OCI-LY7 (cell line): ENCODE measurements at regions not wholly inside any gene's neighbourhood (a gene's known extent, or its start where the extent isn't known, plus 50 kb on each side); places are given as distances from the start of the nearest gene placed in this dataset.

Experiments
- BruUV-seq: library from RNA; stranded (reverse); fragments of 400-500 nt; replicated peaks from 2 replicates; lab custom pipeline; 2021; lab: Mats Ljungman, UMichigan
- CTCF ChIA-PET: fragments of 300-600 bp; sonication (Branson Sonifier 250); formaldehyde crosslinking; loops from one replicate; lab custom pipeline; 2022; ENCODE audit warnings: antibody characterized with exemption; ENCODE audit not compliant: unreplicated experiment; lab: Charles Lee
- POLR2A ChIA-PET: fragments of 300-600 bp; sonication (Branson Sonifier 250); formaldehyde crosslinking; loops from one replicate; lab custom pipeline; 2022; ENCODE audit warnings: antibody characterized with exemption; lab: Charles Lee
- DNase-seq: peaks from one replicate; pipeline ENCODE4 v3.0.0-alpha.2; 2015; ENCODE audit warnings: low spot score
- H2AFZ ChIP-seq: fragments of 200-600 bp; sonication (generic), shearing (Covaris generic); 2 replicates; pipeline ENCODE4 v1.6.1; 2014; ENCODE audit warnings: mild to moderate bottlenecking, antibody characterized with exemption, low read length, moderate library complexity
- H3K27ac ChIP-seq: fragments of 200-600 bp; sonication (generic); 2 replicates; pipeline ENCODE4 v1.5.1; 2014; ENCODE audit warnings: mixed run types, low read depth, mild to moderate bottlenecking, moderate library complexity, low read length, inconsistent platforms; ENCODE audit not compliant: poor library complexity, severe bottlenecking
- H3K36me3 ChIP-seq: fragments of 200-600 bp; sonication (generic); 2 replicates; pipeline ENCODE4 v1.6.1; 2014; ENCODE audit warnings: mild to moderate bottlenecking, antibody characterized with exemption, low read length, moderate library complexity, mixed read lengths; ENCODE audit not compliant: insufficient read depth
- H3K4me1 ChIP-seq: fragments of 200-600 bp; sonication (generic); 2 replicates; pipeline ENCODE4 v1.5.1; 2014; ENCODE audit warnings: mild to moderate bottlenecking, low read length; ENCODE audit not compliant: insufficient read depth, poor library complexity, severe bottlenecking
- H3K4me2 ChIP-seq: fragments of 200-600 bp; sonication (generic); 2 replicates; pipeline ENCODE4 v1.6.1; 2014; ENCODE audit warnings: mild to moderate bottlenecking, low read length
- H3K4me3 ChIP-seq: fragments of 200-600 bp; sonication (generic); 2 replicates; pipeline ENCODE4 v1.5.1; 2014; ENCODE audit warnings: mild to moderate bottlenecking, low read depth, low read length; ENCODE audit not compliant: poor library complexity, severe bottlenecking
- H3K79me2 ChIP-seq: fragments of 200-600 bp; sonication (generic); 2 replicates; pipeline ENCODE4 v1.6.1; 2016; ENCODE audit warnings: low read depth, mild to moderate bottlenecking, low read length, moderate library complexity, mixed read lengths; ENCODE audit not compliant: insufficient read depth
- H3K9me2 ChIP-seq: fragments of 200-600 bp; sonication (generic); 2 replicates; pipeline ENCODE4 v1.6.1; 2016; ENCODE audit warnings: mild to moderate bottlenecking, low read length, mixed read lengths; ENCODE audit not compliant: insufficient read depth
- H3K9me3 ChIP-seq: fragments of 200-600 bp; sonication (generic); 2 replicates; pipeline ENCODE4 v1.6.1; 2014; ENCODE audit warnings: mild to moderate bottlenecking, mixed run types, low read length, mixed read lengths
- H4K20me1 ChIP-seq: fragments of 200-600 bp; sonication (generic); 2 replicates; pipeline ENCODE4 v1.6.1; 2014; ENCODE audit warnings: mild to moderate bottlenecking, antibody characterized with exemption, low read length, moderate library complexity, mixed read lengths; ENCODE audit not compliant: insufficient read depth
- EZH2phosphoT487 ChIP-seq: fragments of 200-600 bp; sonication (generic); IDR thresholded peaks from 2 replicates; pipeline ENCODE4 v1.6.1; 2018; ENCODE audit warnings: low read depth, borderline replicate concordance, mild to moderate bottlenecking, mixed run types, antibody characterized with exemption, low read length, moderate library complexity, mixed read lengths
- intact Hi-C: fragments of 100-400 bp; cut with micrococcal nuclease; formaldehyde crosslinking; loops from one replicate; pipeline ENCODE4 v1.10.0; 2022; ENCODE audit not compliant: unreplicated experiment
- TF ChIP-seq, protein P1 (sequence below): fragments of 200-600 bp; sonication (generic); conservative IDR thresholded peaks from 2 replicates; pipeline ENCODE4 v1.5.1; 2014; ENCODE audit warnings: mild to moderate bottlenecking, antibody characterized with exemption, low read length, moderate library complexity, mixed read lengths

DNA sequence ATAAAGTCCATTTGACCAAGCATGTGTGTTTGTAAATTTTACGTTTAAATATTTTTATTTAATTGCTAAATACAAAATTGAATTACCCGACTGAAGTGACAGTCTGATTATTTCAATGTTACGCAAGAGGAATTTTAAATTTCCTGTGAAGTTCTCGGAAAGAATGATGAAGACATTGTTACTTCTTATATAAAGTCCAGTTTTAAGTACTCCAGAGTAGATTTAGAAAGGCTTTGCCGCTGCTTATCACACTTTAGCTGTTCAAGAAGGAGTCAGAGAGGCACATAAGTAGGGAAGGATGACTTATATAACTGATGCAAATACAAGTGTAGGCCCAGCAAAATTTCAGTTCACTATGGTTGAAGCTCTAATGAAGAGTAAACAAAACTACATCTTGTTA lies 265.1 kb upstream of the CITED2 start:
- BruUV-seq, result no TSS peak
- TF ChIP-seq, protein P1, sequence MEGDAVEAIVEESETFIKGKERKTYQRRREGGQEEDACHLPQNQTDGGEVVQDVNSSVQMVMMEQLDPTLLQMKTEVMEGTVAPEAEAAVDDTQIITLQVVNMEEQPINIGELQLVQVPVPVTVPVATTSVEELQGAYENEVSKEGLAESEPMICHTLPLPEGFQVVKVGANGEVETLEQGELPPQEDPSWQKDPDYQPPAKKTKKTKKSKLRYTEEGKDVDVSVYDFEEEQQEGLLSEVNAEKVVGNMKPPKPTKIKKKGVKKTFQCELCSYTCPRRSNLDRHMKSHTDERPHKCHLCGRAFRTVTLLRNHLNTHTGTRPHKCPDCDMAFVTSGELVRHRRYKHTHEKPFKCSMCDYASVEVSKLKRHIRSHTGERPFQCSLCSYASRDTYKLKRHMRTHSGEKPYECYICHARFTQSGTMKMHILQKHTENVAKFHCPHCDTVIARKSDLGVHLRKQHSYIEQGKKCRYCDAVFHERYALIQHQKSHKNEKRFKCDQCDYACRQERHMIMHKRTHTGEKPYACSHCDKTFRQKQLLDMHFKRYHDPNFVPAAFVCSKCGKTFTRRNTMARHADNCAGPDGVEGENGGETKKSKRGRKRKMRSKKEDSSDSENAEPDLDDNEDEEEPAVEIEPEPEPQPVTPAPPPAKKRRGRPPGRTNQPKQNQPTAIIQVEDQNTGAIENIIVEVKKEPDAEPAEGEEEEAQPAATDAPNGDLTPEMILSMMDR, result no peak
- no peak for TF ChIP-seq EZH2phosphoT487
- Histone ChIP-seq H3K79me2 (no peaks in the 10 kb centered on the region), H3K4me2 (no peak overlapping the region), H3K36me3 (no peaks in the 10 kb centered on the region), H3K4me1 (no peaks in the 10 kb centered on the region), H4K20me1 (no peaks in the 10 kb centered on the region), H3K9me3 (no peaks in the 10 kb centered on the region), H2AFZ (no peak overlapping the region), H3K4me3 (no peak overlapping the region), H3K9me2 (no peaks in the 10 kb centered on the region), H3K27ac (no peak overlapping the region)
- ChIA-PET CTCF (no interaction called here), POLR2A (no interaction called here)
- DNase-seq, result no peak
- intact Hi-C loops, result no loop called here

GRCh38 chr6:139638179-139638941 lies 263.9 kb upstream of the CITED2 start:
- ChIA-PET POLR2A (interaction anchor here (0.6 to 0.7 kb wide), 2 partner anchors 13 to 34 kb away, joined by 3 read pairs; no protein-coding TSS in a partner anchor), CTCF (no interaction called here)
- no peak overlapping the region for H3K4me2 ChIP-seq
- H3K27ac ChIP-seq, result no peak overlapping the region
- no peaks in the 10 kb centered on the region for H3K9me3 ChIP-seq
- H3K9me2 ChIP-seq, result no peaks in the 10 kb centered on the region
- intact Hi-C loops, result no loop called here
- H2AFZ ChIP-seq, result no peak overlapping the region
- no peaks in the 10 kb centered on the region for H4K20me1 ChIP-seq
- DNase-seq, result no peak
- no TSS peak for BruUV-seq
- no peaks in the 10 kb centered on the region for H3K79me2 ChIP-seq
- no peaks in the 10 kb centered on the region for H3K4me1 ChIP-seq
- no peak overlapping the region for H3K4me3 ChIP-seq
- no peaks in the 10 kb centered on the region for H3K36me3 ChIP-seq
- no peak for TF ChIP-seq EZH2phosphoT487
- TF ChIP-seq, protein P1, result 0 out of 2 replicates have a peak, but pooled peaks have one; percentile 20

DNA sequence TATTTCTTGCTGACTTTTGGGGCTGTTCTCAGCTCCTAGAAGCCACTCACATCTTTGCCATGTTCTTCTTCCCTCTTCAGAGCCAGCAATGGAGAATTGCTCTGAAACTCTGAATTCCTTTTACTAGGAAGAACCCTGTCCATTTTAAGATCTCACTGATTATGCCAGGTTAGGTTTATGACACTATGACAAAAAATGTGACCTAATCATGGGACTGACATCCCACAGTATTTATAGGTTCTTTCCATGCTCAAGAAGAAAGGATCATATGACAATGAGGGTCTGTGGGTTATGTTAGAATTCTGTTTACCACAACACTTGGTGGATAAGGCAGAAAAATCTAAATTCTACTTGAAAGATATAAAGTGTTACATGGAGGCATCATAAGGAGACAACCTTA lies 263.3 kb upstream of the CITED2 start:
- Histone ChIP-seq H2AFZ (no peak overlapping the region), H3K4me2 (no peak overlapping the region), H3K79me2 (no peaks in the 10 kb centered on the region), H3K4me1 (no peaks in the 10 kb centered on the region), H4K20me1 (no peaks in the 10 kb centered on the region), H3K27ac (no peak overlapping the region), H3K36me3 (no peaks in the 10 kb centered on the region), H3K4me3 (no peak overlapping the region), H3K9me2 (no peaks in the 10 kb centered on the region), H3K9me3 (no peaks in the 10 kb centered on the region)
- ChIA-PET POLR2A (interaction anchor here (0.6 kb wide), 1 partner anchor 35 kb away, joined by 3 read pairs; no protein-coding TSS in a partner anchor), CTCF (no interaction called here)
- BruUV-seq, result no TSS peak
- intact Hi-C loops, result no loop called here
- no peak for TF ChIP-seq EZH2phosphoT487
- TF ChIP-seq, protein P1, result no peak
- no peak for DNase-seq
